Neural cell (in vitro differentiated cells): ENCODE measurements at regions not wholly inside any gene's neighbourhood (a gene's known extent, or its start where the extent isn't known, plus 50 kb on each side); places are given as distances from the start of the nearest gene placed in this dataset.

ENCODE experiments used
- RAD21 ChIP-seq: fragments of 450-650 bp; conservative IDR thresholded peaks from 2 replicates; pipeline ENCODE4 v1.6.1; 2014; ENCODE audit warnings: antibody characterized with exemption, mild to moderate bottlenecking, moderate library complexity
- TAF1 ChIP-seq: IDR thresholded peaks from 2 replicates; pipeline ENCODE4 v1.6.1; 2012; ENCODE audit warnings: low read depth
- TF ChIP-seq, protein P1 (sequence below): fragments of 450-650 bp; IDR thresholded peaks from 2 replicates; pipeline ENCODE4 v1.5.1; 2014; ENCODE audit warnings: antibody characterized with exemption, mild to moderate bottlenecking, moderate library complexity; ENCODE audit not compliant: poor library complexity, severe bottlenecking
- TF ChIP-seq, protein P2 (sequence below): IDR thresholded peaks from 2 replicates; pipeline ENCODE4 v1.6.1; 2012; ENCODE audit warnings: borderline replicate concordance

- TF ChIP-seq, protein P1, sequence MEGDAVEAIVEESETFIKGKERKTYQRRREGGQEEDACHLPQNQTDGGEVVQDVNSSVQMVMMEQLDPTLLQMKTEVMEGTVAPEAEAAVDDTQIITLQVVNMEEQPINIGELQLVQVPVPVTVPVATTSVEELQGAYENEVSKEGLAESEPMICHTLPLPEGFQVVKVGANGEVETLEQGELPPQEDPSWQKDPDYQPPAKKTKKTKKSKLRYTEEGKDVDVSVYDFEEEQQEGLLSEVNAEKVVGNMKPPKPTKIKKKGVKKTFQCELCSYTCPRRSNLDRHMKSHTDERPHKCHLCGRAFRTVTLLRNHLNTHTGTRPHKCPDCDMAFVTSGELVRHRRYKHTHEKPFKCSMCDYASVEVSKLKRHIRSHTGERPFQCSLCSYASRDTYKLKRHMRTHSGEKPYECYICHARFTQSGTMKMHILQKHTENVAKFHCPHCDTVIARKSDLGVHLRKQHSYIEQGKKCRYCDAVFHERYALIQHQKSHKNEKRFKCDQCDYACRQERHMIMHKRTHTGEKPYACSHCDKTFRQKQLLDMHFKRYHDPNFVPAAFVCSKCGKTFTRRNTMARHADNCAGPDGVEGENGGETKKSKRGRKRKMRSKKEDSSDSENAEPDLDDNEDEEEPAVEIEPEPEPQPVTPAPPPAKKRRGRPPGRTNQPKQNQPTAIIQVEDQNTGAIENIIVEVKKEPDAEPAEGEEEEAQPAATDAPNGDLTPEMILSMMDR = no peak
- TF ChIP-seq TAF1 = no peak
- no peak for TF ChIP-seq RAD21
- TF ChIP-seq, protein P2, sequence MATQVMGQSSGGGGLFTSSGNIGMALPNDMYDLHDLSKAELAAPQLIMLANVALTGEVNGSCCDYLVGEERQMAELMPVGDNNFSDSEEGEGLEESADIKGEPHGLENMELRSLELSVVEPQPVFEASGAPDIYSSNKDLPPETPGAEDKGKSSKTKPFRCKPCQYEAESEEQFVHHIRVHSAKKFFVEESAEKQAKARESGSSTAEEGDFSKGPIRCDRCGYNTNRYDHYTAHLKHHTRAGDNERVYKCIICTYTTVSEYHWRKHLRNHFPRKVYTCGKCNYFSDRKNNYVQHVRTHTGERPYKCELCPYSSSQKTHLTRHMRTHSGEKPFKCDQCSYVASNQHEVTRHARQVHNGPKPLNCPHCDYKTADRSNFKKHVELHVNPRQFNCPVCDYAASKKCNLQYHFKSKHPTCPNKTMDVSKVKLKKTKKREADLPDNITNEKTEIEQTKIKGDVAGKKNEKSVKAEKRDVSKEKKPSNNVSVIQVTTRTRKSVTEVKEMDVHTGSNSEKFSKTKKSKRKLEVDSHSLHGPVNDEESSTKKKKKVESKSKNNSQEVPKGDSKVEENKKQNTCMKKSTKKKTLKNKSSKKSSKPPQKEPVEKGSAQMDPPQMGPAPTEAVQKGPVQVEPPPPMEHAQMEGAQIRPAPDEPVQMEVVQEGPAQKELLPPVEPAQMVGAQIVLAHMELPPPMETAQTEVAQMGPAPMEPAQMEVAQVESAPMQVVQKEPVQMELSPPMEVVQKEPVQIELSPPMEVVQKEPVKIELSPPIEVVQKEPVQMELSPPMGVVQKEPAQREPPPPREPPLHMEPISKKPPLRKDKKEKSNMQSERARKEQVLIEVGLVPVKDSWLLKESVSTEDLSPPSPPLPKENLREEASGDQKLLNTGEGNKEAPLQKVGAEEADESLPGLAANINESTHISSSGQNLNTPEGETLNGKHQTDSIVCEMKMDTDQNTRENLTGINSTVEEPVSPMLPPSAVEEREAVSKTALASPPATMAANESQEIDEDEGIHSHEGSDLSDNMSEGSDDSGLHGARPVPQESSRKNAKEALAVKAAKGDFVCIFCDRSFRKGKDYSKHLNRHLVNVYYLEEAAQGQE = no peak
These were observed 213.6 kb downstream of the SEC14L1 start for GRCh38 chr17:77354420-77354669.
